GM18907 (cell line): ENCODE measurements at regions not wholly inside any gene's neighbourhood (a gene's known extent, or its start where the extent isn't known, plus 50 kb on each side); places are given as distances from the start of the nearest gene placed in this dataset.

Experiments
- ATAC-seq: cut with Tn5 transposase; IDR thresholded peaks from one replicate; pipeline ENCODE4 v1.9.1; 2021; ENCODE audit warnings: mild to moderate bottlenecking, moderate library complexity; ENCODE audit not compliant: unreplicated experiment

DNA sequence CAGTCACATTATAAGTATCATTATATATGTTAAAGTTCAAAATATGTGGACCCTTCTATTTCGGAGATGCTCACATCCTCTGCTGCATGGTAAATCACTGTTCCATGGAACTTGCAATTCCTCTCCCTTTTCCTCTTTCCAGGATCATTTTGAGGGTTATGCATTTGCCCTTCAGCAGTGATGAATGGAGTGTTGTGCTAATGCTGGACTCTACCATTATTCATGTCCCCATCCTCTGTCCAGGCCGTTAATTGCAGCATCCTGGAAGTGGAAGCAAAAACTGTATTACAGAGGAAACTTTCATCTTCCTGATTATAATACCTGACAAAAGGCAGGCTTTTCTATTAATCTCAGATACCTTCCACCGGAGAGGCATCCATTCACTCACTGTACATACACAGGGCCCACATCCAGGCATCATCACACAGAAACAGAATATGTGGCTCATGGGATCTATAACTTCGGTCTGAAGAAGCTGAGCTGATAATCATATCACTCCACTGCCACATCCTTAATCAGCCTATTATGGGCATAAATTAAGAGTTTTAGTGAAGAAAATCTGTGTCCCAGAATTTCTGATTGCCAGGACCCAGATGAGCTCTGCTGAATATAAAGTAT lies 65.0 kb upstream of the ACO1 start:
- no peak for ATAC-seq

DNA sequence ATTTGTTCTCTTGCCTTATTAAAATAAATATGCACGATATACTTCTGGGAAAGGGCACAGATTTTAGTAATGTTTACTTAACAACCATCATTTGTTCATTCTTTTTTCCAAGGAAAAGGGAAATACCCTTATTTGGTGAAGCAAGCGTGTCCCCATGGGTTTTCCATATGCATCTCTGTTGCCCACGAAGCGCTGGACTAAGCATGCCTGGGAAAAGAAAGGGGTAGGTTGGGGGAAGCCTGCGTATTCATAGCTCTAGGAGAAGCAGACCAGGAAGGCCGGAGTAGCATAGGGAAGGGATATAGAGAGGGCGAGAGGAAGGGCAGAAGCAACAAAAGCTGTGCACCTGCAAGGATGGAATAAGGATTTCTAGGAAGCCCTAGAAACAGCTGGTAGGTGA lies 61.8 kb upstream of the ACO1 start:
- ATAC-seq: no peak

DNA sequence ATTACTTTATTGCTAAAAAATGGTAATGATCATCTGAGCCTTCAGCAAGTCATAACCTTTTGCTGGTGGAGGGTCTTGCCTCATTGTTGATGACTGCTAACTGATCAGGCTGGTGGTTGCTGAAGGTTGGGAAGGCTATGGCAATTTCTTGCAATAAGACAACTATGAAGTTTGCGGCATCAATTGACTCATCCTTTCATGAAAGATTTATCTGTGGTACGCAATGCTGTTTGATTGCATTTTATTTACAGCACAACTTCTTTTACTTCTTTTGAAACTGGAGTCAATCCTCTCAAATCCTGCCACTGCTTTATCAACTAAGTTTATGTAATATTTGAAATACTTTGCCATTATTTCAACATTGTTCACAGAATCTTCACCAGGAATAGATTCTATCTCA lies 58.3 kb upstream of the ACO1 start:
- no peak for ATAC-seq

DNA sequence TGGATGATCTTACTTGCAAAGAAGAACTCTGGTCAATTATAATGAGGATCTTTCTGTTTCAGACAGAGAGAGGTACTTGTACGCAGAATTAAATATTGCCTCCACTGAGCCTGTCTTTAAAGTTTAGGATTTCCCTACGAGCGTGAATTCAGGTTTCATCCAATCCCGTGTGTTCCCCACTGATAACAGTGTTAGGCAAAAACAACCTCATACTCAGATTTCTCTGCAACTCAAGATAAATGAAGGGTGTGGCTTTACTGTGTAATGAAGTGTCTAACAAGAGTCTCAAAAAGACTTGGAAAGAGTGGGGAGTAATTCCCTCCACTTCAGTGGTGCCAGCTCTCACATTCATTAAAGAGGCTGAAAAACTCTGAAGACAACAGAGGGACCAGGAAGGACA lies 53.2 kb upstream of the ACO1 start:
- no peak for ATAC-seq

DNA sequence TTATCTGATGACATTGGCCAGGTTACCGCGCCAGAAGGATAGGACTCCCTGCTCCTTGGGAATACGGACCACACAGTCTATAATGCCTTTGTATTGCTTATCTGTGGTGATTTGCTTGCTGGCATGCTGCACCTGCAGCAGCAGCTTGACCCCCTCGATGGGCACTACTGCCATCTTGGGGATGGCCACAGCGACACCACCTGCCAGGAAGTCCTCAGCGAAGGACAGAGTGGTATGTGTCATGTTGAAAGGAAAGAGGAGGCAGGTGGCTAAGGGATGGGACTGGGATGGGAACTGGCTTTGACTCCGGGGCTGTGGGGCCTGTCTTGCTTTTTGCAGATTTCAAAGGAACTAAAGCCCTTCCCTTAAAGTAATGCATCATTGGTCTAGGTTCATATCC lies 50.3 kb upstream of the ACO1 start:
- ATAC-seq: no peak
